Esophagus squamous epithelium (tissue), 4 donors: ENCODE measurements at regions not wholly inside any gene's neighbourhood (a gene's known extent, or its start where the extent isn't known, plus 50 kb on each side); places are given as distances from the start of the nearest gene placed in this dataset.

Experiments
- CTCF ChIP-seq, 6 experiments: fragments of 450-650 bp in 4 of 6; fragments of 200-600 bp in 2 of 6; sonication (generic) in 2 of 6; IDR thresholded peaks; one replicate each; pipeline ENCODE4 v1.5.1; 2016 to 2019; ENCODE audit warnings: antibody characterized with exemption in 6 of 6, mild to moderate bottlenecking in 4 of 6, moderate library complexity in 4 of 6
- POLR2A ChIP-seq, 4 donors: fragments of 450-650 bp; IDR thresholded peaks; one replicate each; pipeline ENCODE4 v1.6.1; 2017; ENCODE audit warnings: antibody characterized with exemption in 4 of 4, mild to moderate bottlenecking in 4 of 4, moderate library complexity in 3 of 4

GRCh38 chrX:142312591-142312990 is 107.5 kb upstream of the MAGEC2 start:
- TF ChIP-seq CTCF (IDR thresholded peaks at IDR 0.05), result no peak
- no peak for TF ChIP-seq POLR2A (IDR thresholded peaks at IDR 0.05)
